Hematopoietic multipotent progenitor cell (in vitro differentiated cells): ENCODE measurements at regions not wholly inside any gene's neighbourhood (a gene's known extent, or its start where the extent isn't known, plus 50 kb on each side); places are given as distances from the start of the nearest gene placed in this dataset.
A peak's percentile ranks its signal among the peaks of the same experiment; 100 is the strongest.

Source experiments
- DNase-seq, 3 donors: peaks; one replicate each; pipeline ENCODE4 v3.0.0-alpha.2; 2011 to 2015; ENCODE audit warnings: low read depth in 2 of 3, low spot score in 2 of 3

DNA sequence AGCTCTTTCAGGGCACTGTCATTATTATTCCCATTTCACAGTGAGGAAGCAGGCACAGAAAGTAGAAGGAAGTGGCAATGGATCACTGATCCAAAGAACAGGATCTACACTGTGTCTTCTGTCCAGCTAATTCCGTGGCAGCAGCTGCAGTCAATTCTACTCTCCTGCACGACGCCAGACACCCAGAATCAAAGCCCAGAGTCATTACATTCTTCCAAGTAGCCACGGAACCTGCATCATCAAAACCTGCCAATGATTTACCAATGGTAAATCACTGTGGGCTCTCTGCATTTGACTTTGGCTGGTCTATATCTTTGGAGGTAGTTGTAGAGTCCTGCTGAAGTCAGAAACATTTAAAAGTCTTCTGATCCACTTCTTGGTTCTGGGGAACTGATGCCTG is 767.7 kb downstream of the LIG4 start:
- no peak for DNase-seq

GRCh38 chr13:107441279-107441678 is 774.1 kb downstream of the LIG4 start:
- DNase-seq: no peak

GRCh38 chr13:107438251-107438650 is 777.1 kb downstream of the LIG4 start:
- no peak for DNase-seq

GRCh38 chr13:107434347-107434746 is 781.0 kb downstream of the LIG4 start:
- no peak for DNase-seq

DNA sequence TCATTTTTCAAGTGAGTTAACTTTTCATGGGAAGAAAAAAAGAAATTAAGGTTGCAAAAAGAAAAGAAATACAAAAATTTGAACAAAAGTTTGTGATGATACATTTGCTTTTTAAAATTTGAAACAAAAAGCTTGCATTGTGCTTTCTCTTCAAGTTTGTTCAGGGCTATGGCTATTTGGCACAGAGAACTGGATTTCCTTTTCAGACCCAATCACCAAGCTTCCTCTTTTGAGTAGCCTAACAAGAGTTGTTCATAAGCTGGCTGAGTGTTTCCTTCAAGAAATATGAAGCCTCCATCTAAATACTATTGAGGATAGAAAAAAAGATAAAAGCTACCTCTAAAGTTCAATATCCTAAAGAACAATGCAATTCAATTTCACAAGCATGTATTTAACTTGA is 787.8 kb downstream of the LIG4 start:
- DNase-seq: peak in 1 of 3 donors; percentile 30

DNA sequence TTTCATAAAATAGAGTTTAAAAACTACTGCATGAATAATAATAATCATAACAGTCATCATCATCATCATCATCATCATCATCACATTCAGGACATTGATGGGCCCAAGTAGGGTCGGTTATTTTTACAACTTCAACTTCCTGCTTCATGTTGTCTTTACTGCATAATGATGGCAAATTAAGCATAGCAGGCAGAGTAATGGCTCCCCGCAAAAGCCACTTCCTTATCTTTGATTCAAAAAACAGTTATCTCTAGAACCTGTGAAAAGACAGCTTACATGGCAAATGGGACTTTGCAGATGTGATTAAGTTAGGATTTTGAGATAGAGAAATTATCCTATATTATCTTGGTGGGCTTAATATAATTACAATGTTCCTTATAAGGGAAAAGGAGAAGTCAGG is 792.9 kb downstream of the LIG4 start:
- DNase-seq: no peak

DNA sequence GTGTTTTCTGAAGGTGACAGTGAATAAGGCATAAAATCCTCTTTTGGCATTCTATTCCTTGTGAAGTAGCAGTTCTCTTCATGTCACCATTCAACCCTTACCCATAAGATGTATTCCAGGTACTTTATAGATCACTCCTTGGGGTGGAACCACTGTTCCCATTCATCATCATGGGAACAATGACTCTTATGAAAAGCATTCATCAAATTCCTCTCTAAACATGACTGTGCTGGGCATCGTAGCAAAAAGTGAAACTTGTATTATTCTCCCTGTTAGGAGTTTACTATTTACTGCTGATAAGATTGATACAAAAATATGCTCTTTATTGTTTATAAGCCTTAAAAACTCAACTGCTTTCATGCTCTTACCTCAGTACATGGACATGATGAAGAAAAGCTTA is 793.4 kb downstream of the LIG4 start:
- DNase-seq: no peak

- DNase-seq: no peak
These were observed 794.3 kb downstream of the LIG4 start for GRCh38 chr13:107421028-107421427.

GRCh38 chr13:107413005-107413404 is 802.3 kb downstream of the LIG4 start:
- no peak for DNase-seq

DNA sequence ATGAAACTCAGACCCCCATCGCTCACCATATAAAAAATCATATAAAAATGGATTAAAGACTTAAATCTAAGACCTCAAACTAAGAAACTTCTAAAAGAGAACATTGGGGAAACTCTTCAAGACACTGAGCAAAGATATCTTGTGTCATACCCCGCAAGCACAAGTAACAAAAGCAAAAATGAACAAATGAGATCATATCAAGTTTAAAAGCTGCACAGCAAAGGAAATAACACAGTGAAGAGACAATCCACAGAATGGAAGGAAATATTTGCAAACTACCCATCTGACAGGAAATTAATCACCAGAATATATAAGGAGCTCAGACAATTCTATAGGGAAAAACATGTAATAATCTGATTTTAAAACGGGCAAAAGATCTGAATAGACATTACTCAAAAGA is 808.3 kb downstream of the LIG4 start:
- DNase-seq: no peak

DNA sequence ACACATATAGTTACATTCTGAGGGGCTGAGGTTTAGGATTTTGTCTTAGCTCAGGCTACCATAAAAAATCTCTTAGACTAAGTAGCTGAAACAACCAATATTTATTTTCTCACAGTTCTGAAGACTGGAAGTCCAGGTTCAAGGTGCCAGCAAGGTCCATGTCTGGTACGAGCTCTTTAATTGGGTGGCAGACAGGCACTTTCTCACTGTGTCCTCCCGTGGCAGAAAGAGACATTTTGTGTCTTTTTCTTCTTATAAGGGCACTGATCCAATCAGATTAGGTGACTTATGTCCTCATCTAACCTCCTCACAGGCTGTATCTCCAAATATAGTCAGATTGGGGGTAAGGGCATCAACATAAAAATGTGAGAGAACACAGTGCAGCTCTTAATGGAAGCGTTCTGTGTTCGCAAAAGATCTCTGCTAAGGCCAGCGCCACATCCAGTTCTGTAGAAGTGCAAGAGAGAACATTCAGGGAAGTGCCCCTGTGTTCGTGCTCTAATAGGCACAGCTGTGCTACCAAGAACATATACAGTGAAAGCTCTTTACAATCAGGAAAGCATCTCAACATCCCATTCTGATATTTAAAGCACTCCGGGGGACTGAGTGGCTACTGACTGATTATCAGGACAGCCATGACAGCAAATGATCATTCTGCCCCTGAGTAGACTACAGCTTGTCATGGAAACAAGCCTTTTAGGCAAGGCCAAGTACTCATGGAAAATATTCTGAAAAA is 819.2 kb downstream of the LIG4 start:
- DNase-seq: no peak

DNA sequence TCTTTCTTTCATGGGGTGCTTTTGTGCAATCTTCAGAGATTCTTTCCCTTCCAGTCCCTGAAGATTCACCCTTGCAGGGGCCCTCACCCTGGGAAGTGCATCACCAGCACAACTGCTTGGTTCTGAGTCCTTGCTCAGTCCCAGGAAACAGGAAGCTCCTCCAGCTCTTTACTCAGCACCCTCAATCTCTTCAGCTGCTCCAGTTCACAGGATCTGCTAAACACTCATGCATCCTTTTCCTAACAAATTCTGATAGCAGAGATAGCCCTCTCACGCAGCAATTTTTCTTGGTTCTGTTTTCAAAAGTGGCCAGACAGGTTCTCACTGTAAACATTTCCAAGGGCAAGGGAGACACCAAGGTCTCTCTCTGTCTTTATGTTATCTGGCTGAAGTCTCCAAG is 823.1 kb downstream of the LIG4 start:
- DNase-seq: no peak

- no peak for DNase-seq
These were observed 819.6 kb upstream of the ARGLU1 start for GRCh38 chr13:107387525-107387924.

- no peak for DNase-seq
These were observed 811.6 kb upstream of the ARGLU1 start for GRCh38 chr13:107379407-107380155.

GRCh38 chr13:107376341-107377125 is 808.6 kb upstream of the ARGLU1 start:
- DNase-seq: no peak

- DNase-seq: no peak
These were observed 807.9 kb upstream of the ARGLU1 start for GRCh38 chr13:107375701-107376340.

- DNase-seq: no peak
These were observed 806.1 kb upstream of the ARGLU1 start for GRCh38 chr13:107374038-107374437.

- peak in 2 of 3 donors; percentile 2 to 42 for DNase-seq
These were observed 805.6 kb upstream of the ARGLU1 start for GRCh38 chr13:107373551-107373950.

DNA sequence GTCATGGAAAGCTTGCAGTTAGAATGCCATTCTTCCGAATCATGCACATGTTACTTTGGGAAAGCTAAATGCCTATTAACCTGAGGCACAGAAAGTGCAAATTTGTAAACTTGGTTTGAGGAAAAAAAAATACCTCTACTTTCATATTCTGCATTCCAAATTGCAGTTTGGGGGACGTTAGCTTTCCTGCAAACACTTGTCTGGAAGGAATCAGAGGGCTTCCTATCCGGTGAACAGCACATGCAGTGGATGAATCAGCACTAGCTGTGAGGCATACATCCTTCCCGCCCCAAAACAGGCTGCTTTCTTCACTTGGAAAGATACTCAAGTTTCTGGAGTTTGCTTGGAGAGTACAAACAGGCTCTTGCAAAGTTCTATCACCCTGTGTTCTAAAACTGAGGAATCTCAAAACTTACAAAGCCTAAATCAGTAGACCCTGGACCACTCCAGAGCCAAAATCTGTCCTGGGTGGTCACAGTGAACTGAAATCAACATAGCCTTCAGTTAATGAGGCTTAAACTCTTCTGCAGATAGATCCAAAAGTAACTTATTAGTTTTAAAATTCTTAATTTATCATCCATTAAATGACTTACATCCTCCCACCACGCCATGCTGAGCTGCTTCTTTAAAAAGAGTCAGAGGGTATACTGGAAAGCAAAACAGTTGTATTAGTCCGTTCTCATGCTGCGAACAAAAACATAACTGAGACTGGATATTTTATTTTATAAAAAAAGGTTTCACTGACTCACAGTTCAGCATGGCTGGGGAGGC is 802.3 kb upstream of the ARGLU1 start:
- DNase-seq: no peak

GRCh38 chr13:107367258-107367657 is 799.3 kb upstream of the ARGLU1 start:
- DNase-seq: no peak
